HG03045 (cell line): ENCODE measurements at regions not wholly inside any gene's neighbourhood (a gene's known extent, or its start where the extent isn't known, plus 50 kb on each side); places are given as distances from the start of the nearest gene placed in this dataset.
"Not testable (repeated sequence)": the region's sequence is repeated elsewhere in the genome, so short reads cannot be mapped to it uniquely, and the experiment has no call there.

Experiments
- ATAC-seq: cut with Tn5 transposase; IDR thresholded peaks from one replicate; pipeline ENCODE4 v1.9.1; 2021; ENCODE audit warnings: mild to moderate bottlenecking, moderate library complexity; ENCODE audit not compliant: unreplicated experiment

DNA sequence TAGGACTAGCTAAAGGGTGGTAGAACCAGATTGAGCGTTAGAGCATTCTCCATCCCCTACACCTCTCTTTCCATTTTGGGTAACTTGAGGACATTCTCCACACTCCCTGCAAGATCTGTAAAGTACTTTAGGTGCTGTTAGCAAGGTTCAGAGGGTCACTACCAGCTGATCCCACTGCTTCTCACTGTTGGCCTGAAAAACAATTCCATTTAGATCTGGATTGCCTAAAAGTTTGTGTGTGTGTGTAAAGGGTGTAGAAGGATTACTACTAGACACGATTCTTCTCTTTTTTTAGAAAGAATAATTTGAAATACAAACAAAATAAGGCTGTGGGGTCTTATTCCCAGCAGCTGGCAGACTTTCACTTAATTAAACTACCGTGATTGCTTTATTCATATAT lies 95.1 kb upstream of the TMEM178A start:
- ATAC-seq, result no peak

DNA sequence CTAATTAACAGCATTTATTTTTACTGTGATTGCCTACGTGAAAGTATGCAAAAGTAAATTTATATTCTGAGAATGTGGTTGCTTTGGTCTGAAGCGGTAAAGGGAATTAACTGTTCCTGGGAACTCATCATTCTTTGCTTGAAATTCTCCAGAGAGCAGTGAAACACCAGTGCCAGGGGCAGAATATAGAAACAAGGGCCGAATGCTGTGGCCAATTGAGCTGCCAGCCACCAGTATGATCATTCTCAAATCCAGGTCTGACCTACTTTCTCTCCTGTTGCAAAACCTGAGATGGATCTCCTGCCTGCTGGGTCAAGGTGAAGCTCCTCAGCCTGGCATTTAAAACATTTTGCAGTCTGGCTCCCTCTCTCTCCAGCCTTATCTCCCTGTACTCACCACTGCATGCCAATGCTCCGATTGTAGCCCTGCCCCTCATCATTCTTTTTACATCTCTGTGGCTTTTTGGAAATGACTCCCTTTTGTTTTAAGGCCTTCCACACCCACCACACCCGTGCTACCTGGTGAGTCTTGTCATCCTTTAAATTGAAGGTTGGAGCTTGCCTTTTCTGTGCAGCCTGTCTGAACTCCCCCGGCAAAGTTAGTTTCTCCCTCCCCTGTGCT lies 94.5 kb upstream of the TMEM178A start:
- ATAC-seq, result no peak

DNA sequence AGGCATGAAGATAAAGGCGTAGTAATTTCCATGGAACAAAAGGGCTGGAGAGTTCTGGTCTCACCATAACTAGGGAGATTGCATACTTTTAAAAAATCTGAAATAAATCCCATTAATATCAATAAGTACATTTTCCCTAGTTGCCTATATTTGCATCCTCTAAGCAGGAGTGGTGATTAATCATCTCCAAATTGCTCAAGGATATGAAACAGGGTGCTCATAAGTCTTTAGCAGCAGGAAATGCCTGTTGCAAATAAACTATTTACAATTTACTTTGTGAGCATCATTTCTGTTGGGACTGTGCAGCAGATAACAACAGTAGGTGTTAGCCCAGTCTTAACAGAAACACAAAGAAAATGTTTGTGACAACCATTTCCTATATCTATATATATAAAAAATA lies 92.4 kb upstream of the TMEM178A start:
- ATAC-seq, result no peak

DNA sequence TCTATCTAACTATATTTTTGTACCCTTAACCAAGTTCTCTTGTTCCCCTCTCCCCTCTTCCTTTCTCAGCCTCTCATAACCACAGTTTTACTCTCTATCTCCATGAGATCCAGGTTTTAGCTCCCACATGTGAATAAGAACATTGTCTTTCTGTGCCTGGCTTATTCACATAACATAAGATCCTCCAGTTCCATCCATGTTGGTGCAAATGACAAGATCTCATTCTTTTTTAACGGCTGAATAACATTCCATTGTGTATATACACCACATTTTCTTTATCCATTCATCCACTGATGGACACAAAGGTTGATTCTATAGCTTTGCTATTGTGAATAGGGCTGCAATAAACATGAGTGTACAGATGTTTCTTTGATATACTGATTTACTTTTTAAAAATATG lies 83.9 kb upstream of the TMEM178A start:
- no peak for ATAC-seq

DNA sequence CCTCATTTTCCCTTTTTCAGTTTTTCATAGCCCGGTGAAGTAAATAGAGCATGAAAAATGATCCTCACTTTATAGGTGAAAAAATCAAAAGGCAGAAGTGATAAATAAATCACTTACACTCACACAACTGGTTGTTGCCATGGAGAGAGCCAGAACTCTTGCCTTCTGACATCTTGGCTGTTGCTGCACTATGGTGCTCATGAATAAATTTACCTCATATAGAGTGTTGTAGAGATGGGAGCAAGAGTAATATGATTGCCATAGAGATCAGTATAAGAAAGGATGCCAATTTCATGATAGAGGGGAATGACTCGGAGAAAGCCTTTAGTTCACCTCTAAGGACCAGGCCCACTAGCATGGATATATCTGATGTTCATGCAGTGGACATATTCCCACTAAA lies 82.5 kb upstream of the TMEM178A start:
- ATAC-seq, result no peak

DNA sequence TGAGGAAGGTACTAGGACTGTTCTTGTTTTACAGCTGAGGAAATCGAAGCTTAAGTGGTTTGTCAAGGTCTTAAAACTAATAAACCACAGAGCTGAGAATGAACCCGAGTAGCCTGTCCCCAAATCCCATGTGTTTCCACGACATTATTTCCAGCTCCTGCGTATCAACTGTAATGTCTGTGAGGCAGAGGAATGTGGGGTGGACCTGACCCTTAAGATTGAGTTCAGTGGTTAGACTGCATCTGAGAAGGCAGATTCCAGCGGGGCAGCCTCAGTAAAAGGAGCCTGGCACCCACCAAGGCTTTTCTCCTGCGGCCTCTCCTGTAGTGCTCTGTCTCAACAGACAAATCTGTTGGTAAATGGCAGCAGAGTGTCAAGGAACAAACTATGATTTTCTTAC lies 81.9 kb upstream of the TMEM178A start:
- ATAC-seq, result no peak

DNA sequence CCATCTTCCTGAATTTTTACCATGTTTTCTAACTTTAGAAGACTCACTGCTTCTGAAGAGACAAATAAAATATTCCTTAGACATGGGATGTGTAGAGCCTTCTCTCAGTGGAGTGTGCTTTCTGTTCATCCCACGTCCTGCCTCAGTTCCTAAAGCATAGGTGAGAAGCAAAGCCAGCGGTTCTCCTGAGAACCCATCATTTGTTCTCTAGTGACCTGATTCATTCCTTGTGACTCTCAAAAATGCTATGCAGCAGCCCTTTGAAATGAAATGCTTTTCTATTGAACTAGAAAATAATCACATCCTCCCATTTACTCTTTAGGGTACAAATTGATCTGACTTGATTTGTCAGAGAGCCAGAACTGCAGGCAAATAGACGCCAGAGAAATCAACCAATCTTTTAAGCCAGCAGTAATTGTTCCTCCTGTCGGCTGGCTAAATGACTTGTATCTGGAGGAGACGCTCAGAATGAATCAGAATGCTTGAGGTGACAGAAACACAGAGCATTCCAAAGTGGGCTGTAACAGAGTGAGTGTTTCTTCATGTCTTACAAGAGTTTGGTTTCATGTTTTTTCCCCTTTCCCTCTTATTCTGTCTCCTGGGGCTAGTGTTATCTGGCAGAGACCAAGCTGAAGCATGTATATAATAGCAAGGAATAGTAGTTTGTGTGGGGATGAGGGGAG lies 81.3 kb upstream of the TMEM178A start:
- no peak for ATAC-seq

DNA sequence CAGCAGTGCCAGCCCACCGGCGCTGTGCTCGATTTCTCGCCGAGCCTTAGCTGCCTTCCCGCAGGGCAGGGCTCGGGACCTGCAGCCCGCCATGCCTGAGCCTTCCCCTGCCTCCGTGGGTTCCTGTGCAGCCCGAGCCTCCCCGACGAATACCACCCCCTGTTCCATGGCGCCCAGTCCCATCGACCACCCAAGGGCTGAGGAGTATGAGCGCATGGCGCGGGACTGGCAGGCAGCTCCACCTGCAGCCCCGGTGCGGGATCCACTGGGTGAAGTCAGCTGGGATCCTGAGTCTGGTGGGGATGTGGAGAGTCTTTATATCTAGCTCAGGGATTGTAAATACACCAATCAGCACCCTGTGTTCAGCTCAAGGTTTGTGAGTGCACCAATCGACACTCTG lies 80.2 kb upstream of the TMEM178A start:
- ATAC-seq, result not testable (repeated sequence)

DNA sequence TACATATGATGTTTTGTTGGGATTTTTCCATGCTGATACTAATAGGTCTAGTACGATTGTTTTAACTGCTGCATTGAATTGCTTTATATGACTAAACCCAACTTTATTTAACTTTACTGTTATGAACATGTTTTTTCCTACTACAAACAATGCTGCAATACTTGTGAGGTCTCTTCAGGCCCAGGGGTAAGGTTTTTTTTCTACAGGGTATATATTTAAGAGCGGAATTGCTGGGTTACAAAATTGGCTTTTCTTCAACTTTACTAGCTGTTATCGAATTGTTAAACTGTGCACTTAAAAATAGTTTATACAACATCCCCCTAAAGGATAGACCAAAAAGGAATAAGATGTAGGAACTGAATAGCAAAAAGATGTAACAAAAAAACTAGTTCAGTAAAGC lies 78.5 kb upstream of the TMEM178A start:
- ATAC-seq, result no peak

DNA sequence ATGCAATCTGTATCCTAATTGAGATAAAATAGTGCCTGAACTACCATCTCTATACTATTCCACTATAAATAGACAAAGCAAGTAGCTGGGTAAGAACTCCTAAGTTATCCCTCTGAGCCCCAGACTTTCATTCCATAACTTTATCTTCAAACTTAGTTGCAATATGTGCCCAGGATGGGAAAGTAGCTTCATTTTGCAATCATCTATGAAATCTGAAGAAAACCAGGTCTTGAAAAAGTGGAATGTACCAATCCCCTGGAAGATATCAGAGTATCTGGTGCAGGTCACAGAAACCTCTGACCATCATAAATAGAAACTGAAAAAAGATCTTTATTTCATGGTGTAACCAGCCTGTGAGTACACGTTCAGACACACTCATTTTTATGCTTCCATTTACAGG lies 78.1 kb upstream of the TMEM178A start:
- no peak for ATAC-seq

DNA sequence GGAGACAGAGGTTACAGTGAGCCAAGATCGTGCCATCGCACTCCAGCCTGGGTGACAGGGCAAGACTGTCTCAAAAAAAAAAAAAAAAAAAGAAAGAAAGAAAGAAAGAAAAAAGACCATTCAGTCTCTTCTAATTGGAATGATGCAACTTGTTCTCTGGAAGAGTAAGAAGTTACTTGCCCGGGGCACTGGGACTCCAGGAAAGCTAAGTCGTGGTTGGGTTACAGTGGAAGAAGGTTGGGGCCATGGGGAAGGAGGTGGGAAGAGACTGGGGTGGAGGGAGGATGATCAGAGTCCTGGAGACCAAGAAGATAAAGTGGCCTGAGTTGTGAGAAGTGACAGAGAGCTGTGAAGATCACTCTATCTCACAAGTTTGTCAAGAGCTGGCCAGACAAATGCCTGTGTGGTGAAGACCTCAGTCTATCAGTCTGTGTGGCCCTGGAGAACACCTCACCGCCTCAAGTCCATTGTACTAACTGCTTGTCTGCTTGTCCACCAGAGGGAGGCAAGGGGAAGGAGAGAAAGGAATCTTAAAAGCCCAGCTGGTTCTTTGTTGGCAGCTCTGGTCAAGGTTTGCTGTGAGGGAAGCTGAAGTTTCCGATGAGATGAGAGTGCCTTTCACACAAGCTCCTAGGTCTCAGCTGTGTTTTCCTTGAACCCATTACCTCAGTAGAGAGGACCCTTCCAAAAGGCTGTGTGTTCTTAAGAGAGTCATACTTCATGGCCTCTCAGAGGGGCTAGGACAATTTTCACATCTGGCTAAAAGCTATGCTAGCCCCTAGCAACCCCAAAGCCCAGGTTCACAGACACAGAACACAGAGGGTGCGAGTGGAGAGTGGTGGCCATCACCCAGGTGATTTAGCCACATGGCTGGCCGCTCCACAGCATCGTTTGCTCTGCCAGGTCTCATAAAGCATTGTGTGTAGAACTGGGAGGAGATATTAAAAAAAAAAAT lies 72.0 kb upstream of the TMEM178A start:
- no peak for ATAC-seq

DNA sequence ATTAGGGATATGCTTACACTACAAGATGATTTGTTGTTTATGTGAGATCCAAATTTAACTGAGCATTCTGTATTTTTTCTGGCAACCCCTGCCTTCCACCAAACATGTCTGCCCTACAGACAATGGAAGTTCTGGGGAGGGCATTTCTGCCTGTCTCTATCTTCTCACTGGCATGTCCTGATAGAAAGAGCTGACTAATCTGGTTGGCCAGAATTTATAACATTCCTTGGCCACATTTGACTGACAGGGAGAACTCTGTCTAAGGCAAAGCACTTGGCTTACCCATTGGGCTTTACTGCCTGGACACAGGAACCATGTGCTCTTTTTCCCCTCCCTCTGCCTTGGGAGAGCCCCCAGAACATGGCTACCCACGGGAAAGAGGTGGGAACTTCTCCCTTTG lies 70.6 kb upstream of the TMEM178A start:
- ATAC-seq, result no peak

DNA sequence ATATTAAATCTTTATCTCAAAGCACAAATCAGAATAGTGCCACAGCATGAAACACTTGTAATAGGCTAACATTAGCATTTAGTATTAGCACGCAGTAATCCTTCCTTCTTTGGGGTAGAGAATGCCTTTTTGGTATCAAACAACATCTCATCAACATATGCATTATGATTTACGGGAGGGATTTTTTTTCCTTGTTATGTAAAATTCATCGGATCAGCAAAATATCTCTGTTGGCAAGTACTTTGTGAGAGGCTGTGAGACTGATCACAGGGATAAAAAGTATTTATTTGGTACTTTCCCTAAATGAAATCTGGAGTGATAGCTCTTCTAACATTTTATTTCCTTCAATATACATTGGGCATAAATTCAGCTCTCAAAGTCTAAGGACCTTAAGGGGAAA lies 68.4 kb upstream of the TMEM178A start:
- no peak for ATAC-seq

DNA sequence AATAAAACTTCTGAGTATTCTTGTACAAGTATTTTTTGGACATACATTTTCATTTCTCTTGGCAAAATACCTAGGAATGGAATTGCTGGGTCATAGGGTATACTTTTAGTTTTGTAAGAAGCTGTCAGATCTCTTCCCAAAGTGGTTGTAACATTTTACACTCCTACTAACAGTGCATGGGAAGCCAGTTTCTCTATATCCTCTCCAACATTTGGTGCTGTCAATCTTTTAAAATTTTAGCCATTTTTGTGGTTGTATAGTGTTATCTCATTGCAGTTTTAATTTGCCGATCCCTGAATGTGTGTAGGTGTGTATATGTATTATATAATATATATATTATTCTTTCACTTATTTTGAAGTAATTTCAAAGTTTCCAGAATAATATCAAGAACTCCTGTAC lies 63.1 kb upstream of the TMEM178A start:
- ATAC-seq, result no peak

DNA sequence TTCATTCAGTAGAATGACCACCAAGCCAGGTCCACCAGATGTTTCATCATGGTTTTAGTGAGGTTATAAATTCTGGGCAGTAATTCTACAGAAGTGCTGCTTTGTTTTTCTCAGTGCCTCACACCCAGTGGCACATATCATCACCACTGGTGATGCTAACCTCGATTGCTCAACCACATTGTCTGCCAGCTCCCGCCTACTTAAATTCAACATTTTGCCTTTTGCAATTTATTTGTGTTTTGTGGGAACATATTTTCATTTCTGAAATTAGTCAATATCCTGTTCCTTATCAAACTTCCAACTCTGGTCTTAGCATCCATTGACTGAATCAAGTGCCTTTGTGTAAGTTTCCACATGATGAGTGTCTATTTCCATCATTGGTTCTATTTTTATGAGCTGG lies 62.3 kb upstream of the TMEM178A start:
- no peak for ATAC-seq

DNA sequence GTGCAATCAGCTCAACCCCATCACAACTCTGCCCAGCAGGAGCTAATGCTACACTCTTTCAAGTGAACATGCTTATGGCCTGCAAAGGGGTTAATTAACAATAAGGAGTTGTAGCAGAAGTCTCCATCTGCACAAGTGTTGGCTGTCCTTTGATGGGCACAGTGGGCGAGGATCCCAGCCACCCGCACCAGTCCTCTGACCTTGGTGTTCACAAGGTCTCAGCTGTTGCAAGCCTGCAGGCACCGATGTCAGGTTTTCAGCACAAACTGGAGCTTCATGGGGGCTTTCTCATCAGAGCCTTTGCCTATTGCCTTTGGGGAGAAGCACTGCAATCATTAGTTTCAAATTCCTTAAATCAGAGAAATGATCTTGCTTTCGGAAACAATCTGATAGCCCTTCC lies 60.9 kb upstream of the TMEM178A start:
- ATAC-seq, result no peak

DNA sequence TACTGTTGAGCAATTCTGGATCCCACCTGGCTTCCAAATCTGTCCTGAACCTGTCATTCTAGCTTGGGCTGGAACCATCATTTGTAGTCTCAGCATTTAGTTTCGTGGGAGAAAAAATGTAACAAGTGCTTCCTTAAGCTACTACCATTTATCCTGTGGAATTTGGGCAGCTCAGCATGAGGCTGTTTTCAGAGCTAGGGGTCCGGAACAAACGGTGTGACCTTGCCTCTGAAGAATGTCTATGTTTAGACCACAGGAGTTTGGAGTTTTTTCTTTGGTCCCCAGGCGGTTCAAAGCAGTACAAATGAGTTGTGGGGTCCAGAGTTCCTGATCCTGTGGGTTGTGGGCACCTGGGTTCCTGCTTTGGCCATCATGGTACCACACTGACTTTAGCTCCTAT lies 59.1 kb upstream of the TMEM178A start:
- no peak for ATAC-seq

DNA sequence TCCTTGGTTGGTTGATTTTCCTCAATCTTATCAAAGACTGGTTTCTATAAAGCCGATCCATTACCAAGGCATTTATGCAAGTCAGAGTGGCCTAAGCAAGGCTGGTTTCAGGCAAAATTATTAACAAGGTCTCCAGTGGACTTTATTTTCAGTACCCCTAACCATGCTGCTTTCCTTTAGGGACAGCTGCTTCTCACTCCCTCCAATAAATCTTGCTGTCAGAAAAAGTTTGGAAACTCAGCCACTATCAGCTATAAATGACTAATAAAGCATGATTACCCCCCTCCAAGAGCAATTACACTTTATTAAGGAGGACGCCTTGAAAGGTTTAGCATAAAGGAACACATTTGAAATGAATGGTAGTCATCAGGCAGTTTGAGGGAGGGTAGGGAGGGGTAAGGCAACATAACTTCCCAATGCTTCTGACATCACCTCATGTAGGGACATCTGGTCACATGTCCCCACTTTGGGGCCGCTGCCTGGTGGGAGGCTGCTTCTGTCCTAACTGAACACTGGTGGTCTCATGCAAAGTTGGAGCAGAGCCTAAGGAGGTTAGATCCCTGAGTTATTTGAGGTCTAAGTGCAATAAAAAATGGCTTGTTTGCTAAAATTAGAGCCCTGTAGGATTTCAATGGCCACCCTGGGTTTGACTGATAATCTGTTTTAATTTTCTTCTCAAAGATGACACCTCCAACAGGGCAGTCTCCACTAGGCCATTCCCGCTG lies 58.0 kb upstream of the TMEM178A start:
- ATAC-seq, result no peak

DNA sequence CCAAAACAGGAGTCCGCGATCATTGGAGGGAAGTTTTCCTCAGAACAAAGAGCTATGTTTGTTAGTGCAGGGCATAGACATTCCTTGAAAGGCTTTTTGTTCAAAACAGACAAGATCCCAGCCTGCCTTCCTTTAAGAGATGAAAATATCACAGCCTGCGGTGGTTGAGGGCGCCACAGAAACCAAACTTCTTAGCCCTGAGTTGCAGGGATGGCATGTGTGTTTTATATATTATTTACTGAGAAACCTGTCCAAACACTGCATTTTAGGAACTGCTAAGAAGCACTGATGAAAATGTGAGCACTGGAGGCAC lies 57.5 kb upstream of the TMEM178A start:
- ATAC-seq, result no peak

DNA sequence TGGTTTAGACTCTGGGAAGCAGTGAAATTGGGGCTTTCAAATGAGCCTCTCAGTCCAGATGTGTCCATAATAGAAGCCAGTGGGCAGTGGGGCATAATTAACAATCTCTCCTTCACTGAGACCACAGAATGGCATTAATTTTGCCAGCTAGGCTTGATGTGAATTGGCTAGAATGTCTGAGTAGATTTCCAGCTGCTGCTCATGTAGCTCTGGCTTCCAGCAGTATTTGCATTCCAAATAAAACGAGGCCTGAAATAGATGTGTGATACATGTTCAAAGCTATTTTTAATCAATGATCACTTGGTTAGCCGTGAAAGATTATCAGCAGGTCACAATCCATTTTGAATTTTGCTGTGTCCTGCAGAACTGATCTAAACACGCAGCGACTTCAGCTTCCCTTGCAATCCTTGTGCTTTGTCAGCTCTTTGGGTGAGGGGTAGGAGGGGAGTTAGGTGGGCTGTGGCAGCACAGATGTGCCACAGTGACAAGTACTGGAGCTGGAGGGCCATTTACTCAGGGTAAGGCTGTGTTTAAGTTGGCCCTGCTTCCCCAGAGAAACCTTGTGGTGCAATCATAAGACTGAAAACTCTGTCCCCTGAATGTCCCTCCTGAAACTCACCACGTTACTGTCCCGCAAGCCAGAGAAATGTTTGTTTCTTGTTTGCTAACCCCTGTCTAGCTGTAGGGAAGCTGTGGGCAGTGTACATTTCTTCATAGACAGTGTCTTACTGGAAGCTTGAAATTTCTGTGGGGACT lies 56.9 kb upstream of the TMEM178A start:
- no peak for ATAC-seq

DNA sequence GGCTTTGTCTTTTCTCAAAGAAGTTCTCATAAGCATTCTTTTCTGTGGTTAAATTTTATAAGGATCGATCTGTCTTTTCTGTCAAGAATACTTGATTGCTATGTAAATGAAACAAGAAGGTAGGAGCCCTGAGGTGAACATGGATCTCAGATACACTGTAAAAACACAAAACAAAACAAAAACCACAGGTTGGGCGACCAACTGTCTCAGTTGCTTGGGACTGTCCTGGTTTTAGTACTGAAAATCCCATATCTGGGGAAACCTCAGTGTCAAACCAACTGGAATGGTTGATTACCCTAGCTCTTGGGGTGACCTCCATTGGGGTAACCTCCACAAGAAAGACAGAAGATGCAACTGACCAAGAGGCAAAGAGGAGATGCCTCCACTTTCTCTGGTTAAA lies 55.8 kb upstream of the TMEM178A start:
- ATAC-seq, result no peak
